HepG2 (cell line): ENCODE measurements at regions not wholly inside any gene's neighbourhood (a gene's known extent, or its start where the extent isn't known, plus 50 kb on each side); places are given as distances from the start of the nearest gene placed in this dataset.
"Not testable (repeated sequence)": the region's sequence is repeated elsewhere in the genome, so short reads cannot be mapped to it uniquely, and the experiment has no call there.

Experiments used
- ATAC-seq: fragments of 200-7000 bp; cut with Tn5 transposase; 3 replicates; pipeline ENCODE4 v1.9.1; 2020; ENCODE audit warnings: mild to moderate bottlenecking, moderate library complexity
- BruUV-seq: library from RNA; stranded (reverse); fragments of 400-500 nt; replicated peaks from 2 replicates; lab custom pipeline; 2021; lab: Mats Ljungman, UMichigan
- CTCF ChIA-PET: fragments of 300-600 bp; formaldehyde crosslinking; extraction: SDS; loops from one replicate; lab custom pipeline; 2021; ENCODE audit warnings: low total read pairs, inconsistent platforms, low intra/inter-chr PET ratio; lab: Yijun Ruan, JAX
- POLR2A ChIA-PET: fragments of 350-600 bp; sonication (Branson Sonifier 250); formaldehyde crosslinking; loops from one replicate; lab custom pipeline; 2020; ENCODE audit warnings: antibody characterized with exemption, inconsistent platforms; lab: Yijun Ruan, JAX
- DNase-seq: peaks from one replicate; pipeline ENCODE4 v3.0.0-alpha.2; 2015; ENCODE audit warnings: low spot score
- FAIRE-seq: peaks from 3 replicates; lab custom pipeline; 2011; peaks lifted over from hg19 to GRCh38; lab: Jason Lieb, UNC
- H2AFZ ChIP-seq: one replicate; pipeline ENCODE4 v1.6.1; 2011; ENCODE audit warnings: low read length, inconsistent platforms
- H3K27ac ChIP-seq: fragments of 300-600 bp; 3 replicates; pipeline ENCODE4 v1.8.0; 2011; ENCODE audit warnings: mixed run types, mild to moderate bottlenecking, mixed read lengths, low read length, inconsistent platforms; ENCODE audit not compliant: insufficient read depth; ENCODE audit errors: extremely low read length
- H3K27me3 ChIP-seq, 2 experiments: fragments of 200-600 bp in 1 of 2; 2 replicates in 1 of 2; 3 replicates in 1 of 2; pipeline versions ENCODE4 v1.6.0 to v1.8.0; 2011; ENCODE audit warnings: low read length in 2 of 2, mild to moderate bottlenecking in 2 of 2, moderate library complexity in 2 of 2, inconsistent platforms in 1 of 2; ENCODE audit not compliant: insufficient read depth in 2 of 2, control insufficient read depth in 1 of 2
- H3K36me3 ChIP-seq, 2 experiments: fragments of 200-600 bp in 1 of 2; replicated peaks in 1 of 2; 2 replicates in 1 of 2; 3 replicates in 1 of 2; pipeline versions ENCODE4 v1.5.1 to v1.8.0; 2011; ENCODE audit warnings: low read length in 2 of 2, inconsistent platforms in 1 of 2; ENCODE audit not compliant: insufficient read depth in 2 of 2, control insufficient read depth in 1 of 2
- H3K4me1 ChIP-seq: 2 replicates; pipeline ENCODE4 v1.5.1; 2012; ENCODE audit warnings: low read length, inconsistent platforms; ENCODE audit not compliant: insufficient read depth
- H3K4me2 ChIP-seq: 2 replicates; pipeline ENCODE4 v1.6.0; 2011; ENCODE audit warnings: low read depth, low read length, inconsistent platforms
- H3K4me3 ChIP-seq, 3 experiments: fragments of 200-600 bp in 1 of 3; sonication (generic), shearing (Covaris generic) in 1 of 3; replicated peaks in 1 of 3; 2 replicates each; pipeline ENCODE4 v1.5.1; 2011 to 2016; ENCODE audit warnings: low read length in 3 of 3, inconsistent platforms in 2 of 3, low read depth in 2 of 3, mild to moderate bottlenecking in 2 of 3, control low read depth in 1 of 3, mixed read lengths in 1 of 3; ENCODE audit not compliant: insufficient read depth in 1 of 3
- H3K79me2 ChIP-seq: one replicate; pipeline ENCODE4 v1.6.1; 2011; ENCODE audit warnings: low read length, inconsistent platforms; ENCODE audit not compliant: insufficient read depth
- H3K9ac ChIP-seq: 2 replicates; pipeline ENCODE4 v1.6.0; 2011; ENCODE audit warnings: mild to moderate bottlenecking, low read depth, low read length, inconsistent platforms; ENCODE audit not compliant: insufficient read depth
- H3K9me3 ChIP-seq: 2 replicates; pipeline ENCODE4 v1.5.1; 2012; ENCODE audit warnings: mild to moderate bottlenecking, low read length
- H4K20me1 ChIP-seq: 2 replicates; pipeline ENCODE4 v1.6.0; 2011; ENCODE audit warnings: inconsistent platforms, mild to moderate bottlenecking, low read length, moderate library complexity; ENCODE audit not compliant: insufficient read depth
- ATF7 ChIP-seq, 2 experiments: fragments of 450-650 bp in 1 of 2; sonication (generic) in 1 of 2; formaldehyde crosslinking in 1 of 2; IDR thresholded peaks; 2 replicates each; pipeline versions ENCODE4 v1.4.0 to v1.6.1; 2016 to 2020; ENCODE audit warnings: antibody characterized with exemption in 1 of 2, mild to moderate bottlenecking in 1 of 2, missing genetic modification reagents in 1 of 2
- CEBPB ChIP-seq: IDR thresholded peaks from 2 replicates; pipeline ENCODE4 v1.6.1; 2011; ENCODE audit warnings: low read depth, low read length, improper control_type of control experiment, borderline replicate concordance
- NFE2 ChIP-seq: sonication (generic); formaldehyde crosslinking; IDR thresholded peaks from 2 replicates; pipeline ENCODE4 v1.4.0; 2020; ENCODE audit warnings: missing genetic modification reagents
- WGBS: methylation state at CpG from one replicate; pipeline ENCODE4 v1.1.6; 2017; ENCODE audit warnings: low lambda C conversion rate; 5-methylcytosine and 5-hydroxymethylcytosine counted together
- in situ Hi-C: cut with HindIII; loops from 2 replicates; pipeline ENCODE4 v1.10.0; 2017; ENCODE audit warnings: low pct_unique_long_range_greater_than_20kb; ENCODE audit not compliant: extremely low pct_ligation_motif_present
- intact Hi-C: fragments of 100-400 bp; cut with micrococcal nuclease; formaldehyde crosslinking; loops from one replicate; pipeline ENCODE4 v1.10.0; 2022; ENCODE audit not compliant: unreplicated experiment

DNA sequence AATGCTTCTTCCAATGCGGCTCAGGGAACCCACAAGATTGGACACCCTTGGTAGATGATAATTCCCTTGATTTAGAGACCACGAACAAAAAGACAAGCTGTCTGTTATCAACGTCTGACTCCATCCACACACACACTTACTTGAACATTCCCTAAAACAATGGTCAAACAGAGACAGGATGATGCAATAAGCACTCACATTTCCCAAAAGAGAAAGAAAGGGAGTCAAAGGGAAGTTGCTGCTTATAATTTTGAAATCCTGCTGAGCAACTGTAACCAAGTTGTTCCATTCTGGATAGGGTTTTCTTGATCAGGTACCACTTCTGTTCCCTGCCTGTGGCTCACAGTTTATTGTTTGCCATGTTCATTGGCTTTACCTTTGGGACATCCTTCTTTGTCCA, 571.3 kb upstream of the CNTNAP5 start:
- under 1% methylated on average over 3 of the region's 3 CpGs for WGBS
- peaks cover 92% of the 10 kb centered on the region for H3K9me3 ChIP-seq
- no peaks in the 10 kb centered on the region for H3K27me3 ChIP-seq
- no peak for ATAC-seq
- no peak for FAIRE-seq
- ChIA-PET POLR2A (no interaction called here), CTCF (no interaction called here)
- no peaks in the 10 kb centered on the region for H4K20me1 ChIP-seq
- in situ Hi-C loops, result no loop called here
- H3K36me3 ChIP-seq, result no peaks in the 10 kb centered on the region
- H3K4me1 ChIP-seq, result no peaks in the 10 kb centered on the region
- intact Hi-C loops, result no loop called here
- no TSS peak for BruUV-seq
- no peak overlapping the region for H3K4me2 ChIP-seq
- H3K79me2 ChIP-seq, result no peaks in the 10 kb centered on the region
- DNase-seq, result no peak
- H3K4me3 ChIP-seq, result no peak overlapping the region
- H3K9ac ChIP-seq, result no peak overlapping the region
- H2AFZ ChIP-seq, result no peak overlapping the region
- H3K27ac ChIP-seq, result no peak overlapping the region
- TF ChIP-seq ATF7 (IDR thresholded peaks at IDR 0.05), result peak; percentile 39; the same call in 1 of the 2 replicates
- TF ChIP-seq ATF7 (CRISPR knock-in tag; IDR thresholded peaks at IDR 0.05), result no peak
- no peak for TF ChIP-seq NFE2 (CRISPR knock-in tag)
- TF ChIP-seq CEBPB, result peak; percentile 43; the same call in 1 of the 2 replicates

DNA sequence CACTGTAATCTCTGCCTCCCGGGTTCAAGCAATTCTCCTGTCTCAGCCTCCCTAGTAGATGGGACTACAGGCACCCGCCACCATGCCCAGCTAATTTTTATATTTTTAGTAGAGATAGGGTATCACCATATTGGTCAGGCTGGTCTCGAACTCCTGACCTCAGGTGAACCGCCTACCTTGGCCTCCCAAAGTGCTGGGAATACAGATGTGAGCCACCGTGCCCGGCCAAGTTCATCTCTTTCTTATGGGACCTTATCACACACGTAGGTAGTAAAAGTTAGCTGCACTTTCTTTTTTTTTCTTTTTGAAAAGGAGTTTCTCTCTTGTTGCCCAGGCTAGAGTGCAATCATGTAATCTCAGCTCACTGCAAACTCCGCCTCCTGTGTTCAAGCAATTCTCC, 569.9 kb upstream of the CNTNAP5 start:
- BruUV-seq, H3K36me3 ChIP-seq, H3K27me3 ChIP-seq, H3K9ac ChIP-seq, in situ Hi-C loops, intact Hi-C loops, H3K79me2 ChIP-seq, CTCF ChIA-PET, POLR2A ChIA-PET, DNase-seq, H3K4me3 ChIP-seq, ATAC-seq, H3K27ac ChIP-seq, H3K4me1 ChIP-seq, H2AFZ ChIP-seq, H3K4me2 ChIP-seq, H4K20me1 ChIP-seq, FAIRE-seq: not testable (repeated sequence)
- 27% methylated on average over 8 of the region's 8 CpGs for WGBS
- peaks cover 91% of the 10 kb centered on the region for H3K9me3 ChIP-seq
